ENCODE measurements at regions not wholly inside any gene's neighbourhood (a gene's known extent, or its start where the extent isn't known, plus 50 kb on each side); places are given as distances from the start of the nearest gene placed in this dataset.

DNA sequence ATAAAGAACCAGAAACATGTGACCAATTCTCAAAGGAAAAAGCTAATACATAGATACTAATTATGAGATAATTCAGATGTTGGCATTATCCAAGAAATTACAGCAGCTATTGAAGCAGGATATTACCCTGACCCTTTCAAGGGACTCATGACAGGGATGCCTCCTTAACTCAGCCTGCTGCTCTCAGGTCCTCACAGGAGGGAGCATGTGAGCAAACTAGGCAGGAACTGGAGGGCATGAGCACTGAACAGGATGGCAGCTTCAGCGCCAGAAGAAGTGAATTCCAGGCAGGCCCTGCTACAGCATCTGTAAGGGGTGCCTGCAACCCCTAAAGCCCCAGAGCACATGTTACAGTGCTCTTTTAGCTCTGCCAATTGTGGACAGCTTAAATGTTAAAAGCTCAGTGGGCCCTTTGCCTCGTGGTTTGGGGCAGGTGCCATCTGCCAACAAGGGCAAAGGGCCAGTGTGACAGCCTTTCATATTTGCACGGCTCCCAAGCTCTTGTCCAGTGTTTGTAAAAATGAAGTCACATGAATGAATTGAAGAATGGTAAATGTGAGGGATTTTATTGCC is 464.7 kb upstream of the COX7C start:
- Histone ChIP-seq H3K4me3 (no peak overlapping the region), H3K27ac (no peak overlapping the region), H3K9me3 (no peaks in the 10 kb centered on the region), H3K36me3 (no peaks in the 10 kb centered on the region), H3K4me1 (no peaks in the 10 kb centered on the region), H3K27me3 (no peaks in the 10 kb centered on the region)
- TF ChIP-seq EP300 (IDR thresholded peaks at IDR 0.05), result no peak
- no peak for TF ChIP-seq POLR2AphosphoS5 (IDR thresholded peaks at IDR 0.05)
- no peak for TF ChIP-seq POLR2A (IDR thresholded peaks at IDR 0.05)
- no peak for TF ChIP-seq CTCF (IDR thresholded peaks at IDR 0.05)
- DNase-seq (no peak), ATAC-seq (ENCODE audit: low FRiP score in 2 of 2) (no peak)
- WGBS, 2 donors, result 61 to 73% methylated on average over 3 of the region's 3 CpGs

GRCh38 chr5:86155796-86156195 is 461.9 kb upstream of the COX7C start:
- no peaks in the 10 kb centered on the region for H3K4me1 ChIP-seq
- 22 to 36% methylated on average over 3 of the region's 3 CpGs for WGBS, 2 donors
- H3K4me3 ChIP-seq, result no peak overlapping the region
- no peaks in the 10 kb centered on the region for H3K9me3 ChIP-seq
- DNase-seq (no peak), ATAC-seq (ENCODE audit: low FRiP score in 2 of 2) (no peak)
- no peak overlapping the region for H3K27ac ChIP-seq
- no peak for TF ChIP-seq POLR2AphosphoS5 (IDR thresholded peaks at IDR 0.05)
- TF ChIP-seq POLR2A (IDR thresholded peaks at IDR 0.05), result no peak
- no peaks in the 10 kb centered on the region for H3K36me3 ChIP-seq
- H3K27me3 ChIP-seq, result no peaks in the 10 kb centered on the region

GRCh38 chr5:86170194-86170593 is 447.5 kb upstream of the COX7C start:
- H3K4me1 ChIP-seq, result no peaks in the 10 kb centered on the region
- H3K27ac ChIP-seq, result no peak overlapping the region
- DNase-seq (no peak), ATAC-seq (ENCODE audit: low FRiP score in 2 of 2) (no peak)
- WGBS, 2 donors, result 75 to 90% methylated on average over 1 of the region's 1 CpG
- no peak for TF ChIP-seq POLR2AphosphoS5 (IDR thresholded peaks at IDR 0.05)
- H3K9me3 ChIP-seq, result no peaks in the 10 kb centered on the region
- no peaks in the 10 kb centered on the region for H3K27me3 ChIP-seq
- H3K4me3 ChIP-seq, result no peak overlapping the region
- H3K36me3 ChIP-seq, result no peaks in the 10 kb centered on the region

DNA sequence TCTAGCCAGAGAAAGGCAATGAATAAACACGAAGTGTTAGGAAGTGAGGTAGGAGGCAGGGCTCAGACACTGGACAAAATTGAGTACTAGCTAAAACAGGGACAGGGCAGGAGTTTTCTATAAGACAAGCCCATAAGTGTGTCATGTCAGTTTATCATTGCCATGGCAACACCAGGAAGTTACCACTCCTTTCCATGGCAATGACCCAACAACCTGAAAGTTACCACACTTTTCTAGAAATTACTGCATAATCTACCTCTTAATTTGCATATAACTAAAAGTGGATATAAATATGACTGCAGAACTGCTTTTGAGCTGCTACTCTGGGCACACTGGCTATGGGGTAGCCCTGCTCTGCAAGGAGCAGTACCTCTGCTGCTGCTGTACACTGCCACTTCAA is 442.5 kb upstream of the COX7C start:
- no peak for ATAC-seq (ENCODE audit: low FRiP score in 2 of 2)
- no peaks in the 10 kb centered on the region for H3K36me3 ChIP-seq
- no peak overlapping the region for H3K4me3 ChIP-seq
- H3K9me3 ChIP-seq, result no peaks in the 10 kb centered on the region
- H3K27ac ChIP-seq, result no peak overlapping the region
- no peak for DNase-seq
- 38 to 41% methylated on average over 1 of the region's 1 CpG for WGBS, 2 donors
- no peaks in the 10 kb centered on the region for H3K27me3 ChIP-seq
- TF ChIP-seq CTCF (IDR thresholded peaks at IDR 0.05) (no peak), POLR2AphosphoS5 (IDR thresholded peaks at IDR 0.05) (no peak), POLR2A (IDR thresholded peaks at IDR 0.05) (no peak), EP300 (IDR thresholded peaks at IDR 0.05) (no peak)
- no peaks in the 10 kb centered on the region for H3K4me1 ChIP-seq

GRCh38 chr5:86199287-86199686 is 418.5 kb upstream of the COX7C start:
- no peaks in the 10 kb centered on the region for H3K27me3 ChIP-seq
- no peak for ATAC-seq (ENCODE audit: low FRiP score in 2 of 2)

More at GRCh38 chr5:86199287-86199686, 418.5 kb upstream of the COX7C start:
- Histone ChIP-seq H3K27ac (no peak overlapping the region), H3K4me3 (no peak overlapping the region), H3K4me1 (no peaks in the 10 kb centered on the region), H3K36me3 (no peaks in the 10 kb centered on the region), H3K9me3 (no peaks in the 10 kb centered on the region)
- TF ChIP-seq POLR2A (IDR thresholded peaks at IDR 0.05), result no peak
- TF ChIP-seq EP300 (IDR thresholded peaks at IDR 0.05), result no peak
- TF ChIP-seq POLR2AphosphoS5 (IDR thresholded peaks at IDR 0.05), result no peak
- no peak for TF ChIP-seq CTCF (IDR thresholded peaks at IDR 0.05)
- DNase-seq, result no peak

Data from upper lobe of left lung (tissue), 6 donors.